ENCODE measurements at regions not wholly inside any gene's neighbourhood (a gene's known extent, or its start where the extent isn't known, plus 50 kb on each side); places are given as distances from the start of the nearest gene placed in this dataset.

- Histone ChIP-seq H2AFZ (ENCODE audit: low read length, unreplicated experiment) (peak overlapping the region; percentile 73), H3K27ac (ENCODE audit: low read depth, low read length) (no peak overlapping the region), H3K79me2 (ENCODE audit: control insufficient read depth, insufficient read depth, low read length, unreplicated experiment) (no peaks in the 10 kb centered on the region), H3K4me3 (ENCODE audit: low read depth, low read length) (no peak overlapping the region), H3K27me3 (ENCODE audit: insufficient read depth, low read length) (no peaks in the 10 kb centered on the region), H3K4me1 (ENCODE audit: control insufficient read depth, insufficient read depth, low read length, unreplicated experiment) (no peaks in the 10 kb centered on the region), H3K36me3 (ENCODE audit: insufficient read depth, low read length) (no peaks in the 10 kb centered on the region)
Observed at GRCh38 chr3:154954757-154955156, 125.4 kb upstream of the MME start.

DNA sequence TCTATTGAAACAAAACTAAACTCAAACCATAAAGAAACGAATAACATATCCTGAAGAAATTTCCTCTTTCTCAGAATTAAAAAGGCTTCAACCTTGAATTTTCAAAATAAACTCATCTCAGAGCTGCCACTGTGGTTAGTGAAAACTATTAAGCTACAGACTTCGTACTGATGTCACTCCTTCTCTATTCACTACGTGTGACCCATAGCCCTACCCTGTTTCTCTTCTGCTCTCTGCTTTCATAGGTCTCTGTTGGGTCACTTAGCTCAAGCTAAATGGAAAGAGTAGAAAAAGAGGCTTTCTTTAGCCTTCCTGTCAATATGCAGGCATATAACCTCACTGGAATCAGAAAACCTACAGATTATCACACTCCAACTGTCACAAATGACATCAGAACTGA lies 126.6 kb upstream of the MME start:
- Histone ChIP-seq H3K4me3 (ENCODE audit: low read depth, low read length) (no peak overlapping the region), H2AFZ (ENCODE audit: low read length, unreplicated experiment) (no peak overlapping the region), H3K4me1 (ENCODE audit: control insufficient read depth, insufficient read depth, low read length, unreplicated experiment) (no peaks in the 10 kb centered on the region), H3K36me3 (ENCODE audit: insufficient read depth, low read length) (no peaks in the 10 kb centered on the region), H3K79me2 (ENCODE audit: control insufficient read depth, insufficient read depth, low read length, unreplicated experiment) (no peaks in the 10 kb centered on the region), H3K27me3 (ENCODE audit: insufficient read depth, low read length) (no peaks in the 10 kb centered on the region), H3K27ac (ENCODE audit: low read depth, low read length) (no peak overlapping the region)

- Histone ChIP-seq H3K79me2 (ENCODE audit: control insufficient read depth, insufficient read depth, low read length, unreplicated experiment) (no peaks in the 10 kb centered on the region), H3K4me1 (ENCODE audit: control insufficient read depth, insufficient read depth, low read length, unreplicated experiment) (no peaks in the 10 kb centered on the region), H3K27me3 (ENCODE audit: insufficient read depth, low read length) (no peaks in the 10 kb centered on the region), H2AFZ (ENCODE audit: low read length, unreplicated experiment) (no peak overlapping the region), H3K36me3 (ENCODE audit: insufficient read depth, low read length) (no peaks in the 10 kb centered on the region), H3K4me3 (ENCODE audit: low read depth, low read length) (no peak overlapping the region), H3K27ac (ENCODE audit: low read depth, low read length) (no peak overlapping the region)
Observed at GRCh38 chr3:154952553-154952952, 127.6 kb upstream of the MME start.

- Histone ChIP-seq H3K27ac (ENCODE audit: low read depth, low read length) (no peak overlapping the region), H3K4me3 (ENCODE audit: low read depth, low read length) (no peak overlapping the region), H3K36me3 (ENCODE audit: insufficient read depth, low read length) (no peaks in the 10 kb centered on the region), H3K79me2 (ENCODE audit: control insufficient read depth, insufficient read depth, low read length, unreplicated experiment) (no peaks in the 10 kb centered on the region), H3K4me1 (ENCODE audit: control insufficient read depth, insufficient read depth, low read length, unreplicated experiment) (no peaks in the 10 kb centered on the region), H2AFZ (ENCODE audit: low read length, unreplicated experiment) (no peak overlapping the region), H3K27me3 (ENCODE audit: insufficient read depth, low read length) (no peaks in the 10 kb centered on the region)
Observed at GRCh38 chr3:154943981-154944380, 136.1 kb upstream of the MME start.

DNA sequence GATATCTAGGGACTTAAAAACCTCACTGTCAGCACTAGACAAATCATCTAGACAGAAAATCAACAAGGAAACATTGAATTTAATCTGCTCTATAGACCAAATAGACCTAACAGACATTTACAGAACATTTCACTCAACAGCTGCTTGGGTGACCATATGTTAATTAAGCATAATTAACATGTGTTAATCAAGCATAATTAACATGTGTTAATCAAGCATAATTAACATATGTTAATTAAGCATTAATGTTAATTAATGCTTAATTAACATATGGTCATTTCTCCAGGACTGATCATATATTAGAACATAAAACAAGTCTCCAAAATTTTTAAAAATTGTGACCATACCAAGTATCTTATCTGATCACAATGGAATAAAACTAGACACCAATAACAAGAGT lies 137.3 kb upstream of the MME start:
- no peak overlapping the region for H3K27ac ChIP-seq (ENCODE audit: low read depth, low read length)
- no peak overlapping the region for H2AFZ ChIP-seq (ENCODE audit: low read length, unreplicated experiment)
- H3K79me2 ChIP-seq (ENCODE audit: control insufficient read depth, insufficient read depth, low read length, unreplicated experiment) = no peaks in the 10 kb centered on the region
- no peaks in the 10 kb centered on the region for H3K36me3 ChIP-seq (ENCODE audit: insufficient read depth, low read length)
- H3K4me1 ChIP-seq (ENCODE audit: control insufficient read depth, insufficient read depth, low read length, unreplicated experiment) = no peaks in the 10 kb centered on the region
- no peaks in the 10 kb centered on the region for H3K27me3 ChIP-seq (ENCODE audit: insufficient read depth, low read length)
- H3K4me3 ChIP-seq (ENCODE audit: low read depth, low read length) = no peak overlapping the region

GRCh38 chr3:154936196-154936595 lies 143.9 kb upstream of the MME start:
- Histone ChIP-seq H2AFZ (ENCODE audit: low read length, unreplicated experiment) (no peak overlapping the region), H3K27ac (ENCODE audit: low read depth, low read length) (no peak overlapping the region), H3K27me3 (ENCODE audit: insufficient read depth, low read length) (no peaks in the 10 kb centered on the region), H3K79me2 (ENCODE audit: control insufficient read depth, insufficient read depth, low read length, unreplicated experiment) (no peaks in the 10 kb centered on the region), H3K4me1 (ENCODE audit: control insufficient read depth, insufficient read depth, low read length, unreplicated experiment) (peaks cover 11% of the 10 kb centered on the region), H3K4me3 (ENCODE audit: low read depth, low read length) (no peak overlapping the region), H3K36me3 (ENCODE audit: insufficient read depth, low read length) (no peaks in the 10 kb centered on the region)

- Histone ChIP-seq H3K36me3 (ENCODE audit: insufficient read depth, low read length) (no peaks in the 10 kb centered on the region), H3K4me1 (ENCODE audit: control insufficient read depth, insufficient read depth, low read length, unreplicated experiment) (peaks cover 11% of the 10 kb centered on the region), H3K79me2 (ENCODE audit: control insufficient read depth, insufficient read depth, low read length, unreplicated experiment) (no peaks in the 10 kb centered on the region), H3K27me3 (ENCODE audit: insufficient read depth, low read length) (no peaks in the 10 kb centered on the region), H3K27ac (ENCODE audit: low read depth, low read length) (no peak overlapping the region), H3K4me3 (ENCODE audit: low read depth, low read length) (no peak overlapping the region), H2AFZ (ENCODE audit: low read length, unreplicated experiment) (no peak overlapping the region)
Observed at GRCh38 chr3:154933581-154933980, 146.5 kb upstream of the MME start.

DNA sequence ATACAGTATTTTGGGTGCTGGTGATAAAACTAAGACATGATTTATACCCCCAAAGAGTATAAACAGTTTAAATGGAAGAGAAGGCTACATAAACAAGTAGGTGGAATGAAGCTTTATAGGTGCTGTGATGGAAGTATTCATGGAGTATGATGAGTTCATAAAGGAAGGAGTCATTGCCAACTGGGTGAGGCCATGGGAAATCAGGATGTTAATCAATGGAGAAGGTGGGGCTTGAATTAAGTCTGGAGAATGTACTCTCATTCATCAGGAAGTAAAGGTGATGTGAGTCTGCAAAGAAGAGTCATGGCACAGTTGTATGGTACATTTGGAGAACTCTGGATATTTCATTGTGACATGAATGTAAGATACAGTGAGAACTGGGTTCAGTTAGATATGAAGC lies 147.5 kb upstream of the MME start:
- no peak overlapping the region for H3K4me3 ChIP-seq (ENCODE audit: low read depth, low read length)
- peaks cover 11% of the 10 kb centered on the region for H3K4me1 ChIP-seq (ENCODE audit: control insufficient read depth, insufficient read depth, low read length, unreplicated experiment)
- no peaks in the 10 kb centered on the region for H3K79me2 ChIP-seq (ENCODE audit: control insufficient read depth, insufficient read depth, low read length, unreplicated experiment)
- no peaks in the 10 kb centered on the region for H3K36me3 ChIP-seq (ENCODE audit: insufficient read depth, low read length)
- H3K27me3 ChIP-seq (ENCODE audit: insufficient read depth, low read length) = no peaks in the 10 kb centered on the region
- H2AFZ ChIP-seq (ENCODE audit: low read length, unreplicated experiment) = no peak overlapping the region
- no peak overlapping the region for H3K27ac ChIP-seq (ENCODE audit: low read depth, low read length)

- Histone ChIP-seq H3K79me2 (ENCODE audit: control insufficient read depth, insufficient read depth, low read length, unreplicated experiment) (no peaks in the 10 kb centered on the region), H2AFZ (ENCODE audit: low read length, unreplicated experiment) (no peak overlapping the region), H3K27ac (ENCODE audit: low read depth, low read length) (no peak overlapping the region)
Observed at GRCh38 chr3:154931484-154931883, 148.6 kb upstream of the MME start.

DNA sequence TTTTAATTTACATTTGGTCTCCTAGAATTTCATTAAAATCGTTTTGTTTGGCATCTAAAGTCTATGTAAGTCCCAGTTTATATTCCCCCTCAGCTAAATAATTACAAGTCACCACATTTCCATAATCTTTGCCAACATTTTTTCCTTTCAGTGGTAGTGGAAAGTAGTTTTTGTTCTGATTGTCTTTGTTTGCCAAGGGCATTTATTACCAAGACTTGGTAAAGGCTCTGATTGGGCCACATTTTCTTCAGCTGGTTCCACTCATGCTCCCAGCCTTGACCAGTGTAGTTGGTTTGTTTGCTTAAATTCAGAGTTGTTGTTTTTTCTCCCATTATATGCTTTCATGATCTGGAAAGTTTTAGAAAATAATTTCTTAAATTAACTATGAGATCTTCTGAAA lies 153.4 kb upstream of the MME start:
- no peak overlapping the region for H3K27ac ChIP-seq (ENCODE audit: low read depth, low read length)
- no peaks in the 10 kb centered on the region for H3K27me3 ChIP-seq (ENCODE audit: insufficient read depth, low read length)
- H3K79me2 ChIP-seq (ENCODE audit: control insufficient read depth, insufficient read depth, low read length, unreplicated experiment) = no peaks in the 10 kb centered on the region
- H2AFZ ChIP-seq (ENCODE audit: low read length, unreplicated experiment) = no peak overlapping the region
- no peaks in the 10 kb centered on the region for H3K36me3 ChIP-seq (ENCODE audit: insufficient read depth, low read length)
- H3K4me3 ChIP-seq (ENCODE audit: low read depth, low read length) = no peak overlapping the region
- H3K4me1 ChIP-seq (ENCODE audit: control insufficient read depth, insufficient read depth, low read length, unreplicated experiment) = peaks cover 6% of the 10 kb centered on the region

More at GRCh38 chr3:154931484-154931883, 148.6 kb upstream of the MME start:
- no peaks in the 10 kb centered on the region for H3K36me3 ChIP-seq (ENCODE audit: insufficient read depth, low read length)
- H3K27me3 ChIP-seq (ENCODE audit: insufficient read depth, low read length) = no peaks in the 10 kb centered on the region
- H3K4me1 ChIP-seq (ENCODE audit: control insufficient read depth, insufficient read depth, low read length, unreplicated experiment) = peaks cover 11% of the 10 kb centered on the region
- no peak overlapping the region for H3K4me3 ChIP-seq (ENCODE audit: low read depth, low read length)

DNA sequence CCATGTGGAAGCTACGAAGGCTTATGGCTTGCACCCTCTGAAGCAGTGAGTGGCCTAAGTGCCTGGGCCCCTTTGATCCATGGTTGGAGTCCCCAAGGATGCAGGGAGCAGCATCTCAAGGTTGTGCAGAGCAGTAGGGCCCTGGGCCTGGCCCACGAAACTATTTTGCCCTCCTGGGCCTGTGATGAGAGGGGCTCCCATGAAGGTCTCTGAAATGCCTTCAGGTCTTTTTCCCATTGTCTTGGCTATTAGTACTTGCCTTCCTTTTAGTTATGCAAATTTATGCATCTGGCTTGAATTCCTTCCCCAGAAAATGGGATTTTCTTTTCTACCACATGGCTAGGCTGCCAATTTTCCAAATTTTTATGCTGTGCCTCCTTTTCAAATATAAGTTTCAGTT lies 158.8 kb upstream of the MME start:
- Histone ChIP-seq H3K27me3 (ENCODE audit: insufficient read depth, low read length) (no peaks in the 10 kb centered on the region), H2AFZ (ENCODE audit: low read length, unreplicated experiment) (no peak overlapping the region), H3K4me1 (ENCODE audit: control insufficient read depth, insufficient read depth, low read length, unreplicated experiment) (no peaks in the 10 kb centered on the region), H3K36me3 (ENCODE audit: insufficient read depth, low read length) (no peaks in the 10 kb centered on the region), H3K79me2 (ENCODE audit: control insufficient read depth, insufficient read depth, low read length, unreplicated experiment) (no peaks in the 10 kb centered on the region), H3K27ac (ENCODE audit: low read depth, low read length) (no peak overlapping the region), H3K4me3 (ENCODE audit: low read depth, low read length) (no peak overlapping the region)

DNA sequence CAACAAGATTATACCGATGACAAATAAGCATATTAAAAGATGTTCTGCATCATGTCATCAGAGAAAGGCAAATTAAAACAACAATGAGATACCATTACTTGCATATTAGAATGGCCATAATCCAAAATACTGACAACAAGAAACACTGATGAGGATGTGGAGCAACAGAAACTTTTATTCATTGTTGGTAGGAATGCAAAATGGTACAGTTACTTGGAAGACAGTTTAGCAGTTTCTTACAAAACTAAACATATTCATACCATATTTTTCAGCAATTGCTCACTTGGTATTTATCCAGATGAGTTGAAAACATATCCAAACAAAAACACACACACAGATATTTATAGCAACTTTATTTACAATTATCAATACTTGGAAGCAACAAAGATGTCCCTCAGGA lies 160.9 kb upstream of the MME start:
- Histone ChIP-seq H3K27me3 (ENCODE audit: insufficient read depth, low read length) (no peaks in the 10 kb centered on the region), H3K79me2 (ENCODE audit: control insufficient read depth, insufficient read depth, low read length, unreplicated experiment) (no peaks in the 10 kb centered on the region), H3K27ac (ENCODE audit: low read depth, low read length) (no peak overlapping the region)

More for the DNA sequence above, 160.9 kb upstream of the MME start:
- no peaks in the 10 kb centered on the region for H3K4me1 ChIP-seq (ENCODE audit: control insufficient read depth, insufficient read depth, low read length, unreplicated experiment)
- no peak overlapping the region for H3K4me3 ChIP-seq (ENCODE audit: low read depth, low read length)
- no peaks in the 10 kb centered on the region for H3K36me3 ChIP-seq (ENCODE audit: insufficient read depth, low read length)
- H2AFZ ChIP-seq (ENCODE audit: low read length, unreplicated experiment) = no peak overlapping the region
